LNCaP clone FGC (cell line): ENCODE measurements at regions not wholly inside any gene's neighbourhood (a gene's known extent, or its start where the extent isn't known, plus 50 kb on each side); places are given as distances from the start of the nearest gene placed in this dataset.

ENCODE experiments used
- DNase-seq: peaks from one replicate; pipeline ENCODE4 v3.0.0-alpha.2; 2011; ENCODE audit warnings: low read depth
- H3K4me3 ChIP-seq: 2 replicates; pipeline ENCODE4 v1.5.1; 2011; ENCODE audit warnings: mild to moderate bottlenecking, low read depth, low read length, control low read depth
- CTCF ChIP-seq: IDR thresholded peaks from 2 replicates; pipeline ENCODE4 v1.5.1; 2012; ENCODE audit warnings: mild to moderate bottlenecking; ENCODE audit not compliant: control insufficient read depth, insufficient read depth; ENCODE audit errors: extremely low read depth

- TF ChIP-seq CTCF: no peak
- DNase-seq: no peak
- H3K4me3 ChIP-seq: no peak overlapping the region
These were observed 1196.6 kb upstream of the CDH18 start for GRCh38 chr5:21184581-21184980.

GRCh38 chr5:21181609-21182125 lies 1193.7 kb upstream of the CDH18 start:
- no peak for TF ChIP-seq CTCF
- H3K4me3 ChIP-seq: no peak overlapping the region
- DNase-seq: no peak

- H3K4me3 ChIP-seq: no peak overlapping the region
- TF ChIP-seq CTCF: no peak
- DNase-seq: no peak
These were observed 1185.5 kb upstream of the CDH18 start for GRCh38 chr5:21173526-21173925.

GRCh38 chr5:21173036-21173435 lies 1185.0 kb upstream of the CDH18 start:
- no peak for DNase-seq
- H3K4me3 ChIP-seq: no peak overlapping the region
- no peak for TF ChIP-seq CTCF

- no peak for DNase-seq
- no peak for TF ChIP-seq CTCF
- H3K4me3 ChIP-seq: no peak overlapping the region
These were observed 1183.0 kb upstream of the CDH18 start for GRCh38 chr5:21171038-21171437.

- no peak for TF ChIP-seq CTCF
These were observed 1180.6 kb upstream of the CDH18 start for GRCh38 chr5:21168557-21168956.

GRCh38 chr5:21165344-21165743 lies 1177.3 kb upstream of the CDH18 start:
- no peak for DNase-seq
- no peak overlapping the region for H3K4me3 ChIP-seq
- no peak for TF ChIP-seq CTCF

More at GRCh38 chr5:21168557-21168956, 1180.6 kb upstream of the CDH18 start:
- H3K4me3 ChIP-seq: no peak overlapping the region
- no peak for DNase-seq
